Chondrocyte (in vitro differentiated cells): ENCODE measurements at regions not wholly inside any gene's neighbourhood (a gene's known extent, or its start where the extent isn't known, plus 50 kb on each side); places are given as distances from the start of the nearest gene placed in this dataset.

Experiments
- DNase-seq: peaks from one replicate; pipeline ENCODE4 v3.0.0; 2021; ENCODE audit warnings: mixed read lengths, low spot score
- H3K27ac Mint-ChIP-seq: one replicate; pipeline ENCODE4 v1.8.0; 2021; ENCODE audit warnings: mild to moderate bottlenecking, moderate library complexity, mixed read lengths; ENCODE audit not compliant: unreplicated experiment
- H3K27me3 Mint-ChIP-seq: 2 replicates; pipeline ENCODE4 v1.8.0; 2021; ENCODE audit warnings: low read depth, mixed read lengths
- H3K36me3 Mint-ChIP-seq: 2 replicates; pipeline ENCODE4 v1.8.0; 2021; ENCODE audit warnings: low read depth, mixed read lengths
- H3K4me1 Mint-ChIP-seq: 2 replicates; pipeline ENCODE4 v1.8.0; 2021; ENCODE audit warnings: low read depth, mild to moderate bottlenecking, mixed read lengths
- H3K4me3 Mint-ChIP-seq: one replicate; pipeline ENCODE4 v1.8.0; 2021; ENCODE audit warnings: mild to moderate bottlenecking, moderate library complexity, mixed read lengths; ENCODE audit not compliant: unreplicated experiment
- H3K9me3 Mint-ChIP-seq: 2 replicates; pipeline ENCODE4 v1.8.0; 2021; ENCODE audit warnings: low read depth, mixed read lengths
- TF ChIP-seq, protein P1 (sequence below): fragments of 200-600 bp; sonication (generic); IDR thresholded peaks from 2 replicates; pipeline ENCODE4 v1.5.0; 2021; ENCODE audit warnings: antibody characterized with exemption, mild to moderate bottlenecking, moderate library complexity

DNA sequence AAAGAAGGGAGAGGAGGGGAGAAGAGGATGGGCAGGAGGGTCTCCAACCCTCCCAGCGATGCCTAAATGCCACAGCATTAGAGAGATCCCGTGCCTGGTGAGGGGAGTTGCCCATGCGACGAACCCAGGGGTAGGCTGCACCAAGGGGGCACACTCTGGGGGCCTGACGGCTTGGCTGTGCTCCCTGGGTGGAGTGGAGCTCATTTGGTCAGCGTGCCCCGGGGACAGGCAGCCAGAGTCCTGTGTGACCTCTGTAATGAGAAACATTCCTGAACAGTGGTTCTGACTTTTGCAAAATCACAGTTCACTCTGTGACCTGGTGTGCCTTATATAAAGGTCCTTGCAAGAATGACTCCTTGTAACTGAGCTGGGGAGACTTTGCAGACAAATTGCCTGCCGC is 205.0 kb upstream of the N4BP1 start:
- no peak overlapping the region for H3K4me3 Mint-ChIP-seq
- no peak for DNase-seq
- no peaks in the 10 kb centered on the region for H3K4me1 Mint-ChIP-seq
- no peak overlapping the region for H3K27ac Mint-ChIP-seq
- H3K27me3 Mint-ChIP-seq, result peaks cover 22% of the 10 kb centered on the region
- no peaks in the 10 kb centered on the region for H3K9me3 Mint-ChIP-seq
- TF ChIP-seq, protein P1, sequence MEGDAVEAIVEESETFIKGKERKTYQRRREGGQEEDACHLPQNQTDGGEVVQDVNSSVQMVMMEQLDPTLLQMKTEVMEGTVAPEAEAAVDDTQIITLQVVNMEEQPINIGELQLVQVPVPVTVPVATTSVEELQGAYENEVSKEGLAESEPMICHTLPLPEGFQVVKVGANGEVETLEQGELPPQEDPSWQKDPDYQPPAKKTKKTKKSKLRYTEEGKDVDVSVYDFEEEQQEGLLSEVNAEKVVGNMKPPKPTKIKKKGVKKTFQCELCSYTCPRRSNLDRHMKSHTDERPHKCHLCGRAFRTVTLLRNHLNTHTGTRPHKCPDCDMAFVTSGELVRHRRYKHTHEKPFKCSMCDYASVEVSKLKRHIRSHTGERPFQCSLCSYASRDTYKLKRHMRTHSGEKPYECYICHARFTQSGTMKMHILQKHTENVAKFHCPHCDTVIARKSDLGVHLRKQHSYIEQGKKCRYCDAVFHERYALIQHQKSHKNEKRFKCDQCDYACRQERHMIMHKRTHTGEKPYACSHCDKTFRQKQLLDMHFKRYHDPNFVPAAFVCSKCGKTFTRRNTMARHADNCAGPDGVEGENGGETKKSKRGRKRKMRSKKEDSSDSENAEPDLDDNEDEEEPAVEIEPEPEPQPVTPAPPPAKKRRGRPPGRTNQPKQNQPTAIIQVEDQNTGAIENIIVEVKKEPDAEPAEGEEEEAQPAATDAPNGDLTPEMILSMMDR, result no peak
- H3K36me3 Mint-ChIP-seq, result no peaks in the 10 kb centered on the region

DNA sequence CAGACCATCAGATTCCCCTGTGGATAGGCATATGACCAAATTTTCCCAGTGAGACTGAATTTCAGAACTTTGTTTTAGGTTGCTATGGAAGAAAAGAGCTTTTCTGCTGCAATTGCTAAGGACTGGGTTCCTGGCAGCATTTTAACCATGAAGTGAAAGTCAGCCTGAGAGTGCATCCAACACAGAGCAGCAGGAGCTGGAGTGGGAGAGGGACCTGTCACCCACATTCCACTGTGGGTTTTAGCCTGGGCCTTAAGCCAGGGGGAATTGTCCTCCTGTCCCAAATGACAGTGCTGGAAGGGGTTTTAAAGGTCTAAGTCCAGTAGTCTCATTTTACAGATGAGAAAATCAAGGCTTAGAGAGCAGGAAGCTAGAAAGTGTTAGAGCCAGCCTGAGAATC is 203.5 kb upstream of the N4BP1 start:
- no peak overlapping the region for H3K27ac Mint-ChIP-seq
- peaks cover 33% of the 10 kb centered on the region for H3K27me3 Mint-ChIP-seq
- no peaks in the 10 kb centered on the region for H3K36me3 Mint-ChIP-seq
- H3K4me1 Mint-ChIP-seq, result no peaks in the 10 kb centered on the region
- H3K4me3 Mint-ChIP-seq, result no peak overlapping the region
- TF ChIP-seq, protein P1, result no peak
- no peaks in the 10 kb centered on the region for H3K9me3 Mint-ChIP-seq
- DNase-seq, result no peak

DNA sequence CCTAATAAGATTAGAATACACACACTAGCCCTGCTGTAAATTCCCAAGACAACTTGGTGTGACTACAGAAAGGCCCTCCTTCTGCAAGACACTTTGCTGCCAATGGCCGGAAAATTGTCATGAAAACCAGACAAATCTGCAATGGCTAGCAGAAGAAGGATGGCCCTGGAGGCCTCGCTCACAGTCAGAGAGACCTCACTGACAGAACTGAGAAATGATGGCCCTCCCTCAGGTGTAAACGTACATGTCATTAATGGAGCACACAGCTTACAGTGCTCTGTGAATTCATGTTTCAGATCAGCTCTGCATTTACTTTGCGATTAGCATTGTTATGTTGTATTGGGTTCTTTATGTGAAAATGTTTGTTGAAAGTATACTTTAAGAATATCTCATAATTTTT is 202.9 kb upstream of the N4BP1 start:
- no peaks in the 10 kb centered on the region for H3K36me3 Mint-ChIP-seq
- no peaks in the 10 kb centered on the region for H3K4me1 Mint-ChIP-seq
- DNase-seq, result no peak
- no peak overlapping the region for H3K27ac Mint-ChIP-seq
- TF ChIP-seq, protein P1, result no peak
- peaks cover 35% of the 10 kb centered on the region for H3K27me3 Mint-ChIP-seq
- no peaks in the 10 kb centered on the region for H3K9me3 Mint-ChIP-seq
- no peak overlapping the region for H3K4me3 Mint-ChIP-seq

DNA sequence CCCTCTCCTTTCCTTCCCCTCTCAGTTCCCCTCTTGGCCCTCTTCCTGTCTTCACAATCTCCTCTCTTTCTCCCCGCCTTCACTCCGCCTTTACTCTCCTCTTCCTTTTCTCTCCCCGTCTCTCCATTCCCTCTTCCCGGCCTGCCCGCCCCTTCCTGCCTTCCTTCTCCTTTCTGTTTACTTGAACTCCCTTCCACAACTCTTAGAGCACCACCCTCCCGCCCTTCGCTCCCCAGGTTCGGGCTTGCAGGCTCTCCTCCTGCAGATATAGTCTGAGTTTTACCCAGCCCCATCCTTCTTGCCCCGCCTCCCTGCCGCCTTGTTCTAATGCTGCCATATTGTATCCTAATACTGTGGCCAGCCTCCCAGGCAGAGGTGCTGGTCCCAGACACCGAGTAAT is 201.5 kb upstream of the N4BP1 start:
- DNase-seq, result no peak
- Mint-ChIP-seq H3K4me3 (no peak overlapping the region), H3K36me3 (no peaks in the 10 kb centered on the region), H3K9me3 (no peaks in the 10 kb centered on the region), H3K27me3 (peaks cover 40% of the 10 kb centered on the region), H3K27ac (no peak overlapping the region), H3K4me1 (no peaks in the 10 kb centered on the region)
- TF ChIP-seq, protein P1, result no peak

DNA sequence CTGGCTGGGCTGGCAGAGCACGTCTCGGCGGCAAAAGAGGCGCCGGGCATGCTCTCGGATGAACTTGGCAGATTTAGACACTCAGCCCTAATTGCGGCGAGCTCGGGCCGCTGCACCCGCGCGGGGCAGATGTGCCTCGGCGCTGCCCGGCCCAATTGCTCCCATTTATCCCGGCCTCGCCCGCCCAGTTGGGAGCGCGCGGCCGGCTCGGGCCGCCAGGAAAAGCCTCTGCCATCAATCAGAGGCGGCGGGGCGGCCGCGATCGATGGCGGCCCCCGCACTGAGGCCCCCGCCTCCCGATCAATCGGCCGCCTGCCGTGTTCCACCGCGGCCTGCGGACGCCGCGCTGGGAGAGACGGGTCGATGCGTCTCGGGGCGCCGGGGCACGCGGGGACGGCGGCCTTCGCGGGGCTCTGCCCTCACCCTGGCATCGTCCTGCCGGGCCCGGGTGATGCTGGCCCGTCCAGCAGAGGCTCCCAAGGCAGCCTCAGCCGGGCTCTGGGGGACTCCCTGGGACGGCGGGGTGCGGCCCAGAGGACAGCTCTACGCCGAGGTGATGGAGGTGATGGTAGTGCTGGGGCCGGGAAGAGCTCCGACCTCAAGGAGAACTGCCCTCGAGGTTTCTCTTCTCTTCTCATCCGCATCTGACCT is 200.9 kb upstream of the N4BP1 start:
- no peaks in the 10 kb centered on the region for H3K9me3 Mint-ChIP-seq

More for the DNA sequence above, 200.9 kb upstream of the N4BP1 start:
- Mint-ChIP-seq H3K4me1 (no peaks in the 10 kb centered on the region), H3K36me3 (no peaks in the 10 kb centered on the region), H3K27ac (no peak overlapping the region), H3K4me3 (no peak overlapping the region), H3K27me3 (peaks cover 40% of the 10 kb centered on the region)
- TF ChIP-seq, protein P1, result no peak
- no peak for DNase-seq
